SK-N-SH treated with all-trans-retinoic acid at 6 μM for 48 hours (cell line): ENCODE measurements at regions not wholly inside any gene's neighbourhood (a gene's known extent, or its start where the extent isn't known, plus 50 kb on each side); places are given as distances from the start of the nearest gene placed in this dataset.

Experiments
- BACH2 ChIP-seq: fragments of 250-450 bp; sonication (Bioruptor Pico); IDR thresholded peaks from 2 replicates; pipeline ENCODE4 v1.9.0; 2021; ENCODE audit warnings: mild to moderate bottlenecking, borderline replicate concordance
- PATZ1 ChIP-seq: fragments of 250-450 bp; sonication (Bioruptor Pico); IDR thresholded peaks from 2 replicates; pipeline ENCODE4 v1.8.0; 2020; ENCODE audit warnings: mild to moderate bottlenecking, moderate library complexity, borderline replicate concordance
- POU6F1 ChIP-seq: fragments of 250-450 bp; sonication (Bioruptor Pico); IDR thresholded peaks from 2 replicates; pipeline ENCODE4 v1.8.0; 2021; ENCODE audit warnings: low read depth, mild to moderate bottlenecking, moderate library complexity, borderline replicate concordance
- RARB ChIP-seq: fragments of 250-450 bp; sonication (Bioruptor Pico); IDR thresholded peaks from 2 replicates; pipeline ENCODE4 v1.8.0; 2021; ENCODE audit warnings: mild to moderate bottlenecking, moderate library complexity
- TCF4 ChIP-seq: fragments of 250-450 bp; sonication (Bioruptor Pico); IDR thresholded peaks from 2 replicates; pipeline ENCODE4 v1.8.0; 2021; ENCODE audit warnings: mild to moderate bottlenecking, moderate library complexity, borderline replicate concordance
- TOX ChIP-seq: fragments of 250-450 bp; sonication (Bioruptor Pico); IDR thresholded peaks from 2 replicates; pipeline ENCODE4 v1.8.0; 2021; ENCODE audit warnings: mild to moderate bottlenecking, moderate library complexity, borderline replicate concordance
- ZC3H10 ChIP-seq: fragments of 250-450 bp; sonication (Bioruptor Pico); IDR thresholded peaks from 2 replicates; pipeline ENCODE4 v1.5.1; 2021; ENCODE audit warnings: mild to moderate bottlenecking, moderate library complexity
- ZFP3 ChIP-seq: fragments of 250-450 bp; sonication (Bioruptor Pico); IDR thresholded peaks from 2 replicates; pipeline ENCODE4 v1.5.0; 2020; ENCODE audit warnings: mild to moderate bottlenecking, moderate library complexity
- ZFP30 ChIP-seq: fragments of 450-650 bp; formaldehyde crosslinking; IDR thresholded peaks from 2 replicates; pipeline ENCODE4 v1.5.0; 2022; ENCODE audit warnings: mild to moderate bottlenecking, moderate library complexity
- ZNF8 ChIP-seq: fragments of 450-650 bp; formaldehyde crosslinking; IDR thresholded peaks from 2 replicates; pipeline ENCODE4 v1.5.0; 2020; ENCODE audit warnings: mild to moderate bottlenecking, moderate library complexity
- TF ChIP-seq, protein P1 (sequence below): fragments of 250-450 bp; sonication (Bioruptor Pico); IDR thresholded peaks from 2 replicates; pipeline ENCODE4 v1.5.1; 2020; ENCODE audit warnings: low read depth, mild to moderate bottlenecking, moderate library complexity
- TF ChIP-seq, protein P2 (sequence below): fragments of 250-450 bp; sonication (Bioruptor Pico); IDR thresholded peaks from 2 replicates; pipeline ENCODE4 v1.5.1; 2021; ENCODE audit warnings: mild to moderate bottlenecking, moderate library complexity

- TF ChIP-seq, protein P1, sequence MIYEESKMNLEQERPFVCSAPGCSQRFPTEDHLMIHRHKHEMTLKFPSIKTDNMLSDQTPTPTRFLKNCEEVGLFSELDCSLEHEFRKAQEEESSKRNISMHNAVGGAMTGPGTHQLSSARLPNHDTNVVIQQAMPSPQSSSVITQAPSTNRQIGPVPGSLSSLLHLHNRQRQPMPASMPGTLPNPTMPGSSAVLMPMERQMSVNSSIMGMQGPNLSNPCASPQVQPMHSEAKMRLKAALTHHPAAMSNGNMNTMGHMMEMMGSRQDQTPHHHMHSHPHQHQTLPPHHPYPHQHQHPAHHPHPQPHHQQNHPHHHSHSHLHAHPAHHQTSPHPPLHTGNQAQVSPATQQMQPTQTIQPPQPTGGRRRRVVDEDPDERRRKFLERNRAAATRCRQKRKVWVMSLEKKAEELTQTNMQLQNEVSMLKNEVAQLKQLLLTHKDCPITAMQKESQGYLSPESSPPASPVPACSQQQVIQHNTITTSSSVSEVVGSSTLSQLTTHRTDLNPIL (CRISPR knock-in tag), result no peak
- TF ChIP-seq ZFP3 (CRISPR knock-in tag), result no peak
- no peak for TF ChIP-seq BACH2 (CRISPR knock-in tag)
- TF ChIP-seq ZC3H10 (CRISPR knock-in tag), result no peak
- TF ChIP-seq PATZ1 (CRISPR knock-in tag), result no peak
- no peak for TF ChIP-seq POU6F1 (CRISPR knock-in tag)
- no peak for TF ChIP-seq TOX (CRISPR knock-in tag)
- TF ChIP-seq ZNF8 (CRISPR knock-in tag), result no peak
- TF ChIP-seq TCF4 (CRISPR knock-in tag), result no peak
- no peak for TF ChIP-seq RARB (CRISPR knock-in tag)
- TF ChIP-seq ZFP30 (CRISPR knock-in tag), result no peak
- TF ChIP-seq, protein P2, sequence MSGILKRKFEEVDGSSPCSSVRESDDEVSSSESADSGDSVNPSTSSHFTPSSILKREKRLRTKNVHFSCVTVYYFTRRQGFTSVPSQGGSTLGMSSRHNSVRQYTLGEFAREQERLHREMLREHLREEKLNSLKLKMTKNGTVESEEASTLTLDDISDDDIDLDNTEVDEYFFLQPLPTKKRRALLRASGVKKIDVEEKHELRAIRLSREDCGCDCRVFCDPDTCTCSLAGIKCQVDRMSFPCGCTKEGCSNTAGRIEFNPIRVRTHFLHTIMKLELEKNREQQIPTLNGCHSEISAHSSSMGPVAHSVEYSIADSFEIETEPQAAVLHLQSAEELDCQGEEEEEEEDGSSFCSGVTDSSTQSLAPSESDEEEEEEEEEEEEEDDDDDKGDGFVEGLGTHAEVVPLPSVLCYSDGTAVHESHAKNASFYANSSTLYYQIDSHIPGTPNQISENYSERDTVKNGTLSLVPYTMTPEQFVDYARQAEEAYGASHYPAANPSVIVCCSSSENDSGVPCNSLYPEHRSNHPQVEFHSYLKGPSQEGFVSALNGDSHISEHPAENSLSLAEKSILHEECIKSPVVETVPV, result no peak
These were observed 811.6 kb upstream of the GOT2 start for GRCh38 chr16:59545721-59546120.
